A673 (cell line): ENCODE measurements at regions not wholly inside any gene's neighbourhood (a gene's known extent, or its start where the extent isn't known, plus 50 kb on each side); places are given as distances from the start of the nearest gene placed in this dataset.

ENCODE experiments used
- BruUV-seq: library from RNA; stranded (reverse); fragments of 400-500 nt; replicated peaks from 2 replicates; lab custom pipeline; 2021; lab: Mats Ljungman, UMichigan
- CTCF ChIA-PET: fragments of 300-600 bp; sonication (Branson Sonifier 250); formaldehyde crosslinking; loops from one replicate; lab custom pipeline; 2022; ENCODE audit warnings: antibody characterized with exemption; lab: Charles Lee
- POLR2A ChIA-PET: fragments of 300-600 bp; sonication (Branson Sonifier 250); formaldehyde crosslinking; loops from one replicate; lab custom pipeline; 2022; ENCODE audit warnings: antibody characterized with exemption; ENCODE audit not compliant: low non-redundant PET; lab: Charles Lee
- DNase-seq: peaks from one replicate; pipeline ENCODE4 v3.0.0-alpha.2; 2015; ENCODE audit warnings: low spot score
- H3K27ac ChIP-seq: fragments of 200-600 bp; sonication (generic); 2 replicates; pipeline ENCODE4 v1.5.1; 2016; ENCODE audit warnings: mixed run types, low read depth, mild to moderate bottlenecking, mixed read lengths, antibody characterized with exemption, low read length; ENCODE audit not compliant: poor library complexity, severe bottlenecking
- H3K27me3 ChIP-seq: fragments of 200-600 bp; sonication (generic); replicated peaks from 2 replicates; pipeline ENCODE4 v1.6.1; 2017; ENCODE audit warnings: mixed run types, low read depth, mild to moderate bottlenecking, mixed read lengths, antibody characterized with exemption, low read length; ENCODE audit not compliant: insufficient read depth, poor library complexity
- H3K36me3 ChIP-seq: fragments of 200-600 bp; sonication (generic); 2 replicates; pipeline ENCODE4 v1.6.1; 2016; ENCODE audit warnings: mixed run types, mild to moderate bottlenecking, mixed read lengths, antibody characterized with exemption, low read length; ENCODE audit not compliant: insufficient read depth, poor library complexity, severe bottlenecking
- H3K4me1 ChIP-seq: fragments of 200-600 bp; sonication (generic); 2 replicates; pipeline ENCODE4 v1.6.1; 2017; ENCODE audit warnings: mixed run types, mild to moderate bottlenecking, mixed read lengths, antibody characterized with exemption, low read length; ENCODE audit not compliant: insufficient read depth, poor library complexity, severe bottlenecking
- H3K4me3 ChIP-seq: fragments of 200-600 bp; sonication (generic); 2 replicates; pipeline ENCODE4 v1.5.1; 2016; ENCODE audit warnings: low read depth, mixed run types, mild to moderate bottlenecking, mixed read lengths, low read length; ENCODE audit not compliant: poor library complexity, severe bottlenecking
- H3K9me3 ChIP-seq: fragments of 200-600 bp; sonication (generic); 2 replicates; pipeline ENCODE4 v1.6.1; 2016; ENCODE audit warnings: mixed run types, low read depth, mild to moderate bottlenecking, mixed read lengths, antibody characterized with exemption, low read length; ENCODE audit not compliant: poor library complexity, severe bottlenecking
- CTCF ChIP-seq: fragments of 300-800, 200-600 bp; sonication (generic); conservative IDR thresholded peaks from 2 replicates; pipeline ENCODE4 v1.5.1; 2017; ENCODE audit warnings: low read depth, mild to moderate bottlenecking, antibody characterized with exemption, low read length, moderate library complexity, mixed read lengths
- EZH2 ChIP-seq: fragments of 200-600 bp; sonication (generic); IDR thresholded peaks from 2 replicates; pipeline ENCODE4 v1.6.1; 2017; ENCODE audit warnings: borderline replicate concordance, low read depth, mild to moderate bottlenecking, mixed read lengths, antibody characterized with exemption, low read length; ENCODE audit not compliant: poor library complexity, severe bottlenecking
- intact Hi-C: fragments of 100-400 bp; cut with micrococcal nuclease; formaldehyde crosslinking; loops from one replicate; pipeline ENCODE4 v1.10.0; 2022; ENCODE audit not compliant: unreplicated experiment

- H3K27ac ChIP-seq, result peak overlapping the region; percentile 39
- peaks cover 29% of the 10 kb centered on the region for H3K4me1 ChIP-seq
- ChIA-PET POLR2A (no interaction called here), CTCF (no interaction called here)
- no TSS peak for BruUV-seq
- H3K4me3 ChIP-seq, result no peak overlapping the region
- DNase-seq, result peak; percentile 91
- TF ChIP-seq EZH2 (no peak), CTCF (no peak)
- H3K36me3 ChIP-seq, result no peaks in the 10 kb centered on the region
- H3K27me3 ChIP-seq, result no peaks in the 10 kb centered on the region
- no peaks in the 10 kb centered on the region for H3K9me3 ChIP-seq
- intact Hi-C loops, result loop anchor here (10.0 kb wide), 1 partner anchor 167 kb away; no protein-coding TSS in a partner anchor
Measured at GRCh38 chr2:196331851-196332250, 160.5 kb upstream of the STK17B start.

DNA sequence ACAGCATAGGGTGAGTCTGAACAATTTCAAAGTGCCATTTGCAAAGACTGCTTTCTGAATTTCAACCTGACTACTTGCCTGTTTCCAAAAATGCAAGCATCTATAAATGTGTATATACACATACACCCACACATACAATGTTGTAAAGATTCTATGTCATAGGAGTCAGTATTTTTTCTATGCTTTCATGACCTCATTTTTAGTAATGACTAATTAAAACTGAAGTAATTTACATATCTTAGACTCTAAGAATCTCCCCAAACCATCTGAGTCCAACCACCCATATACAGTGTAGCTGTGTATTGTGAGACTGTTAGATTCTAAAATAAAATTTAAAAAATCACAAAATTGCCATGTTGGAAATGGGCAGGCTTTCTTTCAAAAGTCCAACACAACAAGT lies 162.0 kb upstream of the STK17B start:
- intact Hi-C loops, result loop anchor here (10.0 kb wide), 1 partner anchor 169 kb away; no protein-coding TSS in a partner anchor
- CTCF ChIA-PET, result no interaction called here

GRCh38 chr2:196334710-196335109 lies 163.3 kb upstream of the STK17B start:
- intact Hi-C loops, result loop anchor here (5.0 to 10.0 kb wide), 2 partner anchors 118 to 170 kb away; no protein-coding TSS in a partner anchor
- POLR2A ChIA-PET, result no interaction called here
- H3K4me3 ChIP-seq, result no peak overlapping the region

More for the DNA sequence above, 162.0 kb upstream of the STK17B start:
- no peaks in the 10 kb centered on the region for H3K36me3 ChIP-seq
- no peak for DNase-seq
- no peak for TF ChIP-seq CTCF
- no peak for TF ChIP-seq EZH2
- BruUV-seq, result no TSS peak
- H3K4me1 ChIP-seq, result peaks cover 26% of the 10 kb centered on the region
- no peak overlapping the region for H3K4me3 ChIP-seq
- no peaks in the 10 kb centered on the region for H3K9me3 ChIP-seq
- H3K27ac ChIP-seq, result no peak overlapping the region
- H3K27me3 ChIP-seq, result no peaks in the 10 kb centered on the region
- POLR2A ChIA-PET, result no interaction called here

More at GRCh38 chr2:196334710-196335109, 163.3 kb upstream of the STK17B start:
- no peak overlapping the region for H3K27ac ChIP-seq
- no TSS peak for BruUV-seq
- no peaks in the 10 kb centered on the region for H3K9me3 ChIP-seq
- TF ChIP-seq CTCF (no peak), EZH2 (no peak)
- no peaks in the 10 kb centered on the region for H3K27me3 ChIP-seq
- H3K4me1 ChIP-seq, result peaks cover 26% of the 10 kb centered on the region
- CTCF ChIA-PET, result no interaction called here
- no peaks in the 10 kb centered on the region for H3K36me3 ChIP-seq
- DNase-seq, result no peak
